Fibroblast of skin of left quadriceps (primary cell): ENCODE measurements at regions not wholly inside any gene's neighbourhood (a gene's known extent, or its start where the extent isn't known, plus 50 kb on each side); places are given as distances from the start of the nearest gene placed in this dataset.
"Not testable (repeated sequence)": the region's sequence is repeated elsewhere in the genome, so short reads cannot be mapped to it uniquely, and the experiment has no call there.

ENCODE experiments used
- DNase-seq, 2 experiments: peaks; one replicate each; pipeline ENCODE4 v3.0.0-alpha.2; 2013; ENCODE audit warnings: low read depth in 2 of 2

DNA sequence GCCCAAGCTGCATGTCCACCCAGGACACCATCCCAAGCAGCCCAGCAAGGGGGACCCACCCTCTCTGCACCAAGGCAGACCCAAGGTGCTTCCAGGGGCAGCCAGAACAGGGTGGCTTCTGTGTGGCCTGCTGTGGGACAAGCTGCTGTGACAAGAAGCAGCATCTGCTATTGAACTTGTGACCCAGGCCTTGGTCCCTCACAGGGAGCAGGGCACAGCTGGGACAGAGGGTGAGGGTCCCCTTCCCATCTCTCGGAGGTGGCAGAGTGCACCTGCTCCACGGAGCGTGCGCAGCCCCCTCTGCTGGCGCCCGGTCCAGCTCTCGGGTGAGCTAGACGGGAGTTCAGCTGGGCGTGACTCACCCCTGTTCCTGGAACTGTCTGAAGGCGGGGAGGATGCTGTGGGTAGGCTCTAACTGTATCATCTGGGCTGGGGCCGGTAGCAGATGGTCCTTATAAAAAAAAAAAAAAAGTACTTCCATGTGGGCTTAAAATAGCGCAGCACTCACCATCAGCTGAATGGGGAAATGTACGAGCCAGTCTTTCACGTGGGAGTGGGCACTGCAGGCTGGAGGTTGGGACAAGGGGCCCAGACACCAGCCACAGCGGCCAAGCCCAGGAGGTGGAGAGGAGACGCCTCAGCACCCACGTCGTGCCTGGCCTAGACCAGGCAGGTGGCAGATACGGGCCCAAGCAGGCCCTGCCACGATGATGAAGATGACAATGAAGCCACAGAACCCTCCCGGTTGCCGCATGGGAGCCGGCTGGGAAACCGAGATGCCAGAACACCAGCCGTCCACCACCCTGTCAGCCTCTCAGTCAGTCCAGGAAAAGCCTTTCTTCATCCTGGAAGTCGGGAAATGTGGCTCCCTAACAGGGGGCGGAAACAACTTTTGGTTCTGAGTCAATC is 136.8 kb upstream of the ID2 start:
- DNase-seq, result peak; percentile 90 to 91

DNA sequence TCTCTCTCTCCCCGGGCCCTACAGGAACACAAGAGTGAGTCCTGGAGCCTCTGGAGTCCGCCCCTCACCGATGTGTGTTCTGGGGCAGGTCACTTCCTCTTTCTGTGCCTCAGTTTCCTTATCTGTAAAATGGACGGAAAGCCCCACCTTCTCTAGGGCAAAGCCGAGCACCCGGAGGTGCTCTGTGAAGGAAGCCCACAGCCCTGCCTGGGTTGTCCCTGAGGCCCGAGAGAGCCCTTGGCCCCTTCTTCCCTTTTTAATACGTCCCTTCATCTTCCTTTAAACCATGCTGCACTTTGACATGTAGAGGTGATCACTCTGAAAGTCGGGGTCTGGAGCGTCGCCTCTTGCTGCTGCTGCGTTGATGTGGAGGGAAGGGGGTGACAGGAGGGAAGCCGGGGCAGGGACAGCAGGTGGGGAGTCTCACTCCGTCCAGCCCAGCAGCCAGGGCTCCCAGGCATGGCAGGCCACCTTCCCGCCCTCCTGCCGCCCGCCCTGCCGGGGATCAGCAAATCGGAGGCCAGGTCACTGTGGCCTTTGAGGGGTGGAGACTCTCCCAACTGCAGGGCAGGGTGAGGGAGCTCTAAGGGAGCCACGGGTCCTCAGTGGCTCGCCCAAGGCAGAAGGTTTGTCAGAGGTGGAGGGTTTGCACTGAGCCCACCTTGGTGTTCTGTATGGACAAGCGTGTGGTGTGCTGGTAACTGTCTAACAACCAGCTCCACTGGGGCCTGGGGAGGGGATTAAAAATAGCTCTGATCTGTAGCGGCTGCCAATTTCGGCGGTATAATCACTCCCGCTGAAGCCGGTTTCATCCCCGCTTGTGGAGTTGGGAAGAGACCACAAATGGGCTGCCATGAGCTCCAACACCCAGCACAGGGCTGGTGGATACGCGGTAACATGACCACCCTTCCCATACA is 135.9 kb upstream of the ID2 start:
- no peak for DNase-seq

DNA sequence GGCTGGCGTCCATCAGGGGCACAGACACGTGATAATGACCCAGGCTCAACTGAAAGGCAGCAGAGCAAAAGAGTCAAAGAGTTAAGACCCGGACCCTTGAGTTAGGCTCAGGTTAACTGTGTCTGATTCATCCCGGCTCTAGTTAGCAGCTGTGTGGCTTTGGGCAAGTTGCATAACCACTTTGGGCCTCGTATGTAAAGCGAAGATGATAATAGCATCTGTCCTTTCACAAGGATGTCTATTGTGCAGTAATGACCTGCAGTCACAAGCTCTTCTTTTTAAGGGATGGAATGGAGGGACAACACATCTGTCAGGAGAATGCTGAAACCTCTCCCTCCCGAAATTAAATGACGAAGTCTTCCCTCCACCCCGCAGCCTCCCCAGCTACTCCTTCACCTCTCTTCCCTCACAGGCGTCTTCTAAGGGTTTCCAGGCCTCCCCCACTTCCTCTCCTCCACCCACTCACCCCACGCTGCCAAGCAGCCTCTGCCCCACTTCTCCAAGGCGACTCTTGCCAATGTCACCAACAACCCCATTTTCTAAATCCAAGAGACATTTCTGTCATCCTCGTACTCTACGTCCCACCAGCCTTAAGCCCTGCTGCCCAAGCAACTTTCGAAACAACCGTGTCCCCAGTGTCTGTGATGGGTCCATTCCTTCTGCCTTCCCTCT is 135.1 kb upstream of the ID2 start:
- DNase-seq, result no peak

DNA sequence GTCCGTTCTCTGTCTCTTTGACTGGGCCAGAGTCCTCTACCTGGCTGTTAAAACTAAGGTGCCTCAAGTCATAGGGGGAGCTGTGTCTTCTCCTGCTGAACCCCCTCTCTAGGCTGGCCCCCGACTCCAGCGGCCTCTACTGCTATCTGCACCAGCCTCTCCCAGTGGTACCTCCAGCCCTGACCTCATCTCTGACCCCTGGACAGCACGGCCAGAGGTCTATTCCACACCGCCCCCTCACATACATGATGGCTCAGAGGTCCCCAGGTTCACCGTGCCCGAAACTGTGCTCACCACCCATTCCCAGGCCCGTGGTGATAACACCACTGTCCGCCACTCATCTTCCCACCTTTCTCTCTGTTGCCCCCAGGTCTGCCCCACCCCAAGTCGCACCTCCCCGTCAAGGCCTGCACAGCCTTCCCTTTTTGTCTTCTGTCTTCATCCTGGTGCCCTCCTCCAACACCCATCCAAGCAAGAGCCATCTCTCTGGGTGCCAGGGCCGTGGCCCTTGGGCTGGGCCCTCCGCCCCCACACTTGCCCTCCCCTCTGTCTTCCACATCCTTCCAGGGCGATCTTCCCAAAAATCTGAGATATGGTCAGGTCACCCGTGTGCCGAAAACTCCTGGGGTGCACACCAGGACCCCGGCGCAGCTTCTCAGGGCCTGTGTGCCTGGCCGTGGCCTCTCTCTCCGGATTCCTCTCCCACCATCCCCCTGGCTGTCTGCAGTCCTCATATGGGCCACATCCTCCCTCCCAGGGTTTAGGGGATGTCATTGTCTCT is 134.4 kb upstream of the ID2 start:
- no peak for DNase-seq

DNA sequence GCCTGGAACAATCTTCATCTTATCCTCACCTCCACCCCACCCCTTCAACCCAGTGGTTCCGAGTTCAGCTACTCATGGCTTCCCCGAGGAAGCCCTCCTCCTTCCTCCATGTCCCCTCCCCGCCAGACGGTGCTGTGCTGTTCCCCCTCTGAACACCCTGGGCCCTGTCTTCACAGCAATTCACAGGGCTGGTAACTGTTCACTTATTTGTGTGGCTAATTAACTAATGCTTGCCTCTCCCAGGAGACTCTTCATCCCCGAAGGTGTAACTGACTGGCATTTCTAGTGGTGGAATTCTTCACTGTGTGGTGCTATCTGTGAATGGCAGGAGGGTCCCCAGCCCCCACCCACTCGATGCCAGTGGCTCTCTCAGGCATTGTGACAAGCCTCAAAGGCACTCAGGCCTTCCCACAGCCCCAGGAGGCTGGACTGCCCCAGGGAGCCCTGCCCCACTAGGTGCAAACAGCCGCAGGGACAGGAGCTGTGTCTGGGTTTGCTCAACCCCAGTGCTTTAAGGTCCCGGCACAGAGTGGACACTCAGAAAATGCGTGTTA is 133.7 kb upstream of the ID2 start:
- DNase-seq, result no peak

DNA sequence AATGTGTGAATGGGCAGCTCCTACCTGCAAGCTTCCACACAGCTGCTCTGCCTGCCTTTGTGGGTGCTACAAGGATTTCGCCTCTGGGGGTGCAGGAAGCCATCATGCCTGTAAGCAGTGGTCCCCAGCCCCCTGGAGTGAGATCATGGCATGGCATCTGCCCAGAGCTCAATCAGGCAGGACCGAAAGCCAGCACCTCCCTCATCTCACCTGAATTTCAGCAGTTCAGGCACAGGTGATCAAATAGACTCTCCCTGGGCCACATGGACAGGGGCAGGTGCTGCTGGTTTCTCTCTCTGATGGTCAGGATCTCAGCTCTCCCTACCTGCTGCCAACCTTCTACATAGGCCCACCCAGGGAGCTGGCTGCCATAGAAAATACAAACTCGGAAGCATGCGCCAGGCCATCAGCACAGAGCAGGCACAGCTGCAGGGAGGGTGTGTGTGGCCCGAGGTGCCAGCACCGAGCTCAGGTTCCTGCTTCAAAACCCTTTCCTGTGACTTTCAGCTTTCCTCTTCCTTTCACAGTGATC is 133.2 kb upstream of the ID2 start:
- no peak for DNase-seq

DNA sequence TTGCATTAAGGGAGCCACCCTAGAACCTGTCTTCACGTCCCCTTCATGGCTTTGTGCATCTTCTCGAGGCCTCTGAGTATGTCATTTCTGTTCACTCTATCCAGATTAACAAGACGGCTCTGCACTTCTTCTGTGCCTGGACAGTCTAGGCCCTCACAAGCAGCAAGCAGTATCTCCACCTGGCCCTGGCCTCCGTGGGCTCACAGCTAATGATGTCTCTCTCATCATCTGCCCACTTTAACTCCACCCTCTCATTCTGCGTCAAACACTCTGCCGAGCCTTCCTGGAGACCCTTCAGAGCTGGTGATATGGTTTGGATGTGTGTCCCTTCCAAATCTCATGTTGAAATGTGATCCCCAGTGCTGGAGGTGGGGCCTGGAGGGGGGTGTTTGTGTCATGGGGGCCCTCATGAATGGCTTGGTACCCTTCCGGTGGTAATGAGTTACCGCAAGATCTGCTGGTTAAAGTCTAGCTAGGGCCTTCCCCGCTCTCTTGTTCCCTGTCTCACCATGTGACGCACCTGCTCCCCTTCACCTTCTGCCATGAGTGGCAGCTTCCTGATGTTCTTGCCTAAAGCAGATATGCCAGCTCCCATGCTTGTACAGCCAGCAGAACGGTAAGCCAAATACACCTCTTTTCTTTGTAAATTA is 132.5 kb upstream of the ID2 start:
- DNase-seq, result no peak

DNA sequence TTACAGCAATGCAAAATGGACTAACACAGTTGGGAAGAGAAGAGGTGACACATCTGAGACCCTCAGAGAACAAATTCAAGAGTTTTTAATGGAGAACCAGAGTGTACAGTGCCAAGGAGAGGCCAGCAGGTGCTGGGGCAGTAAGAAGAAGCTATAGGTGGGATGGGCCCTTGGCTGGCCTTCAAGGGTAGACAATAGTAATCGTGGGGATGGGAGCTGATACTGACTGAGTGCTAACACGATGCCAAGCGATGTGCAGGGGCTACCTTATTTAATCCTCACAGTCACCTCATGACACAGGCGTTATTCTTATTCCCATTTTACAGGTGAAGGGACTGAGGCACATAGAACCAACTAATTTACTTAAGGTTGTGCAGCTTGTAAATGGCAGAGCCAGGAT is 131.9 kb upstream of the ID2 start:
- DNase-seq, result no peak

DNA sequence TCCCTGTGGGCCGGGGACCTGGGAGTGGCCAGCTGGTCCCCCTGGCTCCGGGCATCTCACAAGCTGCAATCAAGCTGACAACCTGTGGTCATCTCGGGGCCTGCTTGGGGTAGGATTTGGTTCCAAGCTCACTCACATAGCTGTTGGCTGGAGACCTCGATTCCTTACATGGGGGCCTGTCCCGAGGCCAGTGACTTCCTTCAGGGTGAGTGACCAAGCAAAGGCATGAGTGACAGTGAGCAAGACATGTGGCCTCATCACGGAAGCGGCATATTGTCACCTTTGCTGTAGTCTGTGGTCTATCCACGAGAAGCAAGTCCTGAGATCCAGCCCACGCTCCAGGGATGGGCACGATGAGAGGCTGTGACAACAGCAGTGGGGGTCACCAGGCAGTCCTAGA is 131.4 kb upstream of the ID2 start:
- no peak for DNase-seq

DNA sequence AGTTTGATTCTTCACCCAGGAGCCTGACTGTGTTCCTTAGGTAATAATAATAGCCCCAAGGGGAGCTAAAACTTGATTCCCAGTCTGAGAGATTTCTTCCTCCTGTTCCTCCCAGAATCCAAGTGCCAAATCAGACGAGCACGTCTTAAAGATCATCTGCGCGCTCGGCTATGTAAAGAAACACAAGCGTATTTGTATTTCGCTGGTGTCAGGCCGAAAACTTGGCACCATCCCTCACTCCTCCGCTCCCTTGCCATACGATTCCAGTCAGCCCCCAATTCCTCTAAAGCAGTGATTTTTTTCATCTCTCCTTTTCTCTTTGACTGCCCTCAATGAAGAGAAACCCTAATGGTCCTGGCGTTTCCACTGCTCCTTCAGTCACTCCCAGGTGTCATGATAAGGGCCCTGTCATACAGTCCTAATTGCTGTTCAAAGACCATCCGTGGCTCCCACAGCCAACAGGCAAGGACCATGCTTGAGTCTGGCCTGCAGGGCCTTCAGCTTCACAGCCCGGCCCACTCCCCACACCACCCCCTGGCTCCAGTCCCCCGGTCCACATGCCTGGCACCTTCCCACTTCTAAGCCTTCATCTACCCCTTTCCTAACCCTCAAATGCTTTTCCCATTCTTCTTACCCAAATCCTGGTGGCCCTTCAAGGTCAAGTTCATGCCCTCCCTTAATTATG is 130.8 kb upstream of the ID2 start:
- DNase-seq, result no peak

DNA sequence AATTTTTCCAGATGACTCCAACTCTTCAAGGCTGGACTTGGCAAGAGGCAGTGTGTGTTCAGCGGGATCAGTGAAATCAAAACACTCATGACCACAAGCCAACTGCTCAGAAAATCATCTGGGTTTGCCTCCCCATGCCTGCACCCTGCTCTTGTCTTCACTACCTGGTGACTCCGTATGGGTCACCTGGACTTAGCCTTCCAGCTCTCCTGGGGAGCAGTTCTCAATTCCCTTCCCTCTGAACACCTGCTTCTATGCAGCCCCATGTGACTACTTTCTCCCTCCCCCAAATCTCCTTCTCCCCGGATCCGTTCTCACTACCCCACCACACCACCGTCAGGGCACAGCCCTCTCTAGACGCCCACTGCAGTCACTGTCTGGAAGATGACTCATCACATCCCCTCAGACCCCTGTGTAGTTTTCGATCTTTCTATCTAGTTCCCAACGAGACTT is 130.2 kb upstream of the ID2 start:
- DNase-seq, result no peak

DNA sequence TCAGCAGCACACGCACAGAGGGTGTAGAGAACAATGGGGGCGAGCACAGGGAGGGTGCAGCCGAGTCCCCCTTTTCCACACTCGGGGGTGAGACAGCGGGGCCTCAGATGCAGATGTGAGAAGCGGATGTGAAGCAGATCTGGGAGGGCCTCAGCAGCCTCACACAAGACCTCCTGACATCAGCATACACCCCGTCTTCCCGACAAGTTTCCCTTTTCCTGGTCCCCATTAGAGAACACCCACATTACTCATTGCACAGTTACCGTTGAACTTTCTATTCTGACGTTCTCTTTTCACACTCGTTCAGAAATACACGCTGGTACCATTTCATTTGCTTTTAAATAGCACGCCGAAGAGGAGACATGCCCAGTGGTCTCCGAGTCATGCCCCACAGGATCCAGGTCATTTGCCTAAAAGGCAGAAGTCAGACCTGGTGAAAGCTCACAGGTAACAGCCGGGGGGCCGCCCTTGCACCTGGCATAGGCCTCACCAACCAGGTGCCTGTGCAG is 129.5 kb upstream of the ID2 start:
- no peak for DNase-seq

DNA sequence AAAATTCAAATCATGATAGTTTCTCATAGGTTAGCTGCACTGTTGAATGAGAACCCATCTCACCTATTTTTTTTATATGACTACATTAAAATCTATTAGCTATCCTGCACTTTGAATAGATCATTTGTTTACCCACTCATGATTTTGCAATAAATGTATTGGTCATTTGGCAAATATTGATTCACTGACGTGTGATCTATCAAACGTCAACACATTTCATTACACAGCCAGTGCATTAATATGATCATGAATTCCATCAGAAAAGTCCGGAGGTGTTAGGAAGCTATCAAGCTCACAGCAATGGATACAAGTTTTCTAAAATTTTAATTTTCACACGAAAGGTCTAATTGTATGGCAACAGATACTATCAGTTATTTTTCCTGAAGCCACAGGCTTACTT is 128.2 kb upstream of the ID2 start:
- DNase-seq, result no peak

DNA sequence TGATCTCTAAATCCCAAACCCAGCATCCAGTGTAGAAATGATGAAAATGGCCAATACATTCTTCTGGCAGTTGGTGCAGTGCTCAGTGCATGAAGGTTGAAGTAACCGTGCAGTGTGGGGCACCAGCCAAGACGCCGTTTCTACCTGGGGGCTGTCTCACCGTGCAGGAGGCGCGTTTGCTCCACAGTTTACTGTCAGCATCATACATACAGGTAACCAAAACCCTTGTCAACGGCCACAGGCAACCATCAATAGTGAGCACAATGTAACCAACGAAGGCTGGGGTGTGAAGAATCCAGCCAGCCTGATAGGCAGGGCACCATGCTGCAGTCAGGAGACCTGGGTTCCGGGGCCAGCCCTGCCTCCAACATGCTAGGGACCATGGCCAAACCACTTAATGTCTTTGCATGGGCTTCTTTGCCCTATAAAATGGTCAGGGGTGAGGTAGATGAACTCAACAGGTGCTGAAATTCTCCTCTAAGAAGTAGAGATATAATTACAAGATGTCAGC is 127.5 kb upstream of the ID2 start:
- DNase-seq, result no peak

DNA sequence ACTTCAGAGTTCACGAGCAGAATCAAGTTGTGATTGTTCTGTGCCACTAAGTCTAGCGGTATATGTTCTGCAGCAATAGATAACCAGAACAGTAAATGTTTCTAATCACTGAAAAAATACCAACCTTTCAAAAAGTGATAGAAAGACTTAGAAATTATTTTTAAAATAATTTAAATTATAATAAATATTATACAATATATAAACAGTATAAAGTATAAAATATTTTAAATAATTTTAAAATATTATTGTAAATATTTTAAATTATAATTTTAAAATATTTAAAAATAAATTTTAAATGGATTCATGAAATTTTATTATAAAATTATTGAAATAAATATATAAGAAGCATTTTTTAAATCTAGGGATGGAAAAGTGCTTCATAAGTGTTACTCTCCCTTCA is 126.3 kb upstream of the ID2 start:
- no peak for DNase-seq

DNA sequence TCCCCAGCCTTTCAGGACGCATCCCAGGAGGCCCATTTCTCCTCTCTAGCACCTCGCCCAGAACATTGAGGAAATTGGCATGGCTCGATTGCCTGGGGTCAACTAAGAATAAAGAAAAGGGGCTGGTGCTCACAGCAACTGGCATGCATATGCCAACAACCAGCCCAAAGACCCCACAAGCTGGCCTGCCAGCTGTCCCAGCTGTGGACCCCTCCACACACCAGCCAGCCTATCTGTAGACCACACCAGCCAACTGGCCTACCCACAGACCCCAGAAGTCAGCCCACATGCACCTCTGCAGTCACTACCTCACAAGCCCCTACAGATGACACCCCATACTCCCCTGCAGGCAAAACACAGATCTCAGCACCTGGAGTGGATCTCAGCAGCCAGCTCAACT is 123.8 kb upstream of the ID2 start:
- no peak for DNase-seq

DNA sequence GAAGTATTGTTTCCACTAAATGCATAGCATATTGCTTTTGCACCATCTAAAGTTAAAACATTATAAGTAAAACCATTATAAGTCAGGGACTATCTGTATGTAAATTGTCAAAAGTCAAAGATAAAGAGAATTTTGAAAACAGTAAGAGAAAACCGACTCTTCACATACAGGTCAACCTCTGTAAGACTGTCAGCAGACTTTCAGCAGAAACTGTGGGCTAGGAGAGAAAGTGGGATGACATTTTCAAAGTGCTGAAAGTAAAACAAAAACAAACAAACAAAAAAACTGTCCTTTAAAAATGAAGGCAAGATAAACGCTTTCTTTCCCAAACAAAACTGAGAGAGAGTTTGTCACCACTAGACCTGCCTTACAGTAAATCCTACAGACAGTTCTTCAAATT is 122.9 kb upstream of the ID2 start:
- no peak for DNase-seq

DNA sequence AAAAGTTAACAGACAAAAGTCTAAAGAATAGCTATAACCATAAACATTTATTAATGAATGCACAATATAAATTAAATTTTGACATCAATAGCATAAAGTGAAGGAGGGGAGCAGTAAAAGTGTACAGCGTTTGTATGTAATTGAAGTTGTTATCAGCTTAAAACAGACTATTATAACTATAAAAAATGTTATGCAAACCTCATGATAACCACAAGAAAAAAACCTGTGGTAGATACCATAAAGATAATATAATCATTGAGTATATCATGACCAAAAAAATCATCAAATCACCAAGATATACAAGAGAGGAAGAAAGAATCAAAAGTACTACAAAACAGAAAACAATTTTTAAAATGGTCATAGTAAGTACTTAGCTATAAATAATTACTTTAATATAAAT is 122.1 kb upstream of the ID2 start:
- DNase-seq, result no peak

DNA sequence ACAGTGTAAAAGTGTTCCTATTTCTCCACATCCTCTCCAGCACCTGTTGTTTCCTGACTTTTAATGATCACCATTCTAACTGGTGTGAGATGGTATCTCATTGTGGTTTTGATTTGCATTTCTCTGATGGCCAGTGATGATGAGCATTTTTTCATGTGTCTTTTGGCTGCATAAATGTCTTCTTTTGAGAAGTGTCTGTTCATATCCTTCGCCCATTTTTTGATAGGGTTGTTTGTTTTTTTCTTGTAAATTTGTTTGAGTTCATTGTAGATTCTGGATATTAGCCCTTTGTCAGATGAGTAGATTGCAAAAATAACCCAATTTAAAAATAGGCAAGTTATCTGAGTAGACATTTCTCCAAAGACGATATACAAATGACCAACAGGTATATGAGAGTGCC is 120.2 kb upstream of the ID2 start:
- not testable (repeated sequence) for DNase-seq
